ENCODE measurements at regions not wholly inside any gene's neighbourhood (a gene's known extent, or its start where the extent isn't known, plus 50 kb on each side); places are given as distances from the start of the nearest gene placed in this dataset.

DNA sequence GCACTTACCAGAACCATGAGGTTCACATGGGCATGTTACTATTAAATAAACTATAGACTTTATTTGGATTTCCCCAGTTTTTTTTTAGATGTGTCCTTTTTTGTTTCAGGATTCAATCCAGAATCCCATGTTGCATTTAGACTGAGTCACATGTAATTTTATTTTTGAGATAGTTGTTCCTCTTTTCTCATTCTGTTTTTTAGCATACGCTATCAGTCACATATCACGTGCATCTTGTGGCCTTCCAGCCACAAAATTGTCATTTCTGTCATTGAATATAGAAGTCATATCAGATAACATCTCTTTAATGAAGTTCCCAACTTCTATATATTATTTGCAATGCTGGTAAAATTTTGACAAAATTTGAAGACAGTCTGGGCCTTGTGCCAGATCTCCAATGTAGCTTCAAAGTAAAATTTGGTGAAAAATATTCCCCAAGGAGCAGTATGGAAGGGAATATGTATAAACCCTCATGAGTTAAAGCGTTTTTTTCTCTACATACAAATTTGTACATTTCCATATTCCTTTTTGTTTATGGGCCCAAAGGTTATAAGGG is 132.3 kb upstream of the MKI67 start:
- TF ChIP-seq CTCF (IDR thresholded peaks at IDR 0.05) (no peak), POLR2A (IDR thresholded peaks at IDR 0.05) (no peak)

All from sigmoid colon (tissue), 3 donors.